ENCODE measurements at regions not wholly inside any gene's neighbourhood (a gene's known extent, or its start where the extent isn't known, plus 50 kb on each side); places are given as distances from the start of the nearest gene placed in this dataset.

DNA sequence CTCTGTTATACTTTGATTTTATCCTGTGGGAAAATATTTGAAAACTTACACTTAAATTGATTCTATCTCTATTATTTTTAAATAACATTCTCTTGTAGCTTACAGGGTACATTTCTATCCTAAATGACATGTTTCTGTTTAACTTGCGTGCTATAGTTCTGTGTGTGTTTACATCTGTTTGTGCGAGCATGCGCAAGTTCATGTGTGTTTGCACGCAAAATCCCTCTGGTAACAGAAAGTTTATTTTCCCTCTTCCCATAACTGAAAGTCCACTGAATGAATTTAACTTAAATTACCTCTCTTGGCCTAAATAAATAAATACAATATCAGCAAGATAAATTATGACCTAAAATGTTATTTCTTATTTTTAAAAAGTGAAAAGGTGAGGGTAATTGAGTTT, 117.3 kb upstream of the NEO1 start:
- TF ChIP-seq CTCF (IDR thresholded peaks at IDR 0.05) (no peak), POLR2AphosphoS5 (IDR thresholded peaks at IDR 0.05) (no peak)

All from prostate gland (tissue), 2 donors.